ENCODE measurements at regions not wholly inside any gene's neighbourhood (a gene's known extent, or its start where the extent isn't known, plus 50 kb on each side); places are given as distances from the start of the nearest gene placed in this dataset.

DNA sequence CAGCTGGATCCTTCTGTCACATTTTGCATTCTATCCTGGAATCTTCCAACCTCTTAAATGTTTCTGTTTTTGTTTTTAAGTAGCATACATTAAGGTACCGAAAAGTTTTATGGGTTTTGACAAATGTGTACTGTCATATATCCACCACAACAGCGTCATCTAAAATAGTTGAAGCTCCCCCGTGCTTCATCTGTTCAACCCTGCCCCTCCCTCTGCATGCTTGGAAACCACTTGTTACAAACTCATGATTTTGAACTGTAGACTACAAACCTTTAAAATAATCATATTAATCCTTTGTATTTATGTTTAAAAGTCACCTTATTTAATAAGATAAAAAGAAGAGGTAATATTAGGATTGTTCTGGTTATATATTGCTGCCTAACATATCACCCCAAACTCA, 182.8 kb upstream of the SMIM30 start:
- DNase-seq (ENCODE audit: low spot score in 2 of 2): no peak
- H3K4me3 ChIP-seq: no peak overlapping the region
- H3K36me3 ChIP-seq: no peaks in the 10 kb centered on the region
- TF ChIP-seq POLR2A (IDR thresholded peaks at IDR 0.05): no peak
- TF ChIP-seq, protein P1, sequence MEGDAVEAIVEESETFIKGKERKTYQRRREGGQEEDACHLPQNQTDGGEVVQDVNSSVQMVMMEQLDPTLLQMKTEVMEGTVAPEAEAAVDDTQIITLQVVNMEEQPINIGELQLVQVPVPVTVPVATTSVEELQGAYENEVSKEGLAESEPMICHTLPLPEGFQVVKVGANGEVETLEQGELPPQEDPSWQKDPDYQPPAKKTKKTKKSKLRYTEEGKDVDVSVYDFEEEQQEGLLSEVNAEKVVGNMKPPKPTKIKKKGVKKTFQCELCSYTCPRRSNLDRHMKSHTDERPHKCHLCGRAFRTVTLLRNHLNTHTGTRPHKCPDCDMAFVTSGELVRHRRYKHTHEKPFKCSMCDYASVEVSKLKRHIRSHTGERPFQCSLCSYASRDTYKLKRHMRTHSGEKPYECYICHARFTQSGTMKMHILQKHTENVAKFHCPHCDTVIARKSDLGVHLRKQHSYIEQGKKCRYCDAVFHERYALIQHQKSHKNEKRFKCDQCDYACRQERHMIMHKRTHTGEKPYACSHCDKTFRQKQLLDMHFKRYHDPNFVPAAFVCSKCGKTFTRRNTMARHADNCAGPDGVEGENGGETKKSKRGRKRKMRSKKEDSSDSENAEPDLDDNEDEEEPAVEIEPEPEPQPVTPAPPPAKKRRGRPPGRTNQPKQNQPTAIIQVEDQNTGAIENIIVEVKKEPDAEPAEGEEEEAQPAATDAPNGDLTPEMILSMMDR (IDR thresholded peaks at IDR 0.05): no peak
- no peak for TF ChIP-seq EP300 (IDR thresholded peaks at IDR 0.05)
- H3K27ac ChIP-seq: no peak overlapping the region
- H3K9me3 ChIP-seq: no peaks in the 10 kb centered on the region
- 80 to 86% methylated on average over 3 of the region's 3 CpGs for WGBS, 2 donors
- no peaks in the 10 kb centered on the region for H3K4me1 ChIP-seq
- H3K27me3 ChIP-seq: no peaks in the 10 kb centered on the region

DNA sequence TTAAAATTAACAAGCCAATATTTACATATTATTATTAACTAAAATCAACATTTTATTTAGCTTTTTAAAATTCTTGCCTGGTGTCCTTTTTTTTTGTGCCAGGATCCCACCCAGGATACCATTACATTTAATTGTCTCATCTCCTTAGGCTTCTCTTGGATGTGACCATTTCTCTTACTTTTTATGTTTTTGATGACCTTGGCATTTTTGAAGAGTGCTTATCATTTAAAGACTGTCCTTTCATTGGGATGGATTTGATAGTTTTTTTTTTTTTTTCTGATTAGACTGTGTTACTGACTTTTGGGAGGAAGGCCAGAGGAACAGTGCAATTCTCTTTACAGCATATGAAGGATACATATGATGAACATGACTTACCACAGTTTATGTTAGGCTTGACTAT, 181.4 kb upstream of the SMIM30 start:
- H3K4me3 ChIP-seq: no peak overlapping the region
- H3K4me1 ChIP-seq: no peaks in the 10 kb centered on the region
- DNase-seq (ENCODE audit: low spot score in 2 of 2): no peak
- no peaks in the 10 kb centered on the region for H3K27me3 ChIP-seq
- H3K9me3 ChIP-seq: no peaks in the 10 kb centered on the region
- no peak overlapping the region for H3K27ac ChIP-seq
- no peaks in the 10 kb centered on the region for H3K36me3 ChIP-seq
- TF ChIP-seq, protein P1 (IDR thresholded peaks at IDR 0.05): no peak
- no peak for TF ChIP-seq EP300 (IDR thresholded peaks at IDR 0.05)
- no peak for TF ChIP-seq POLR2A (IDR thresholded peaks at IDR 0.05)

DNA sequence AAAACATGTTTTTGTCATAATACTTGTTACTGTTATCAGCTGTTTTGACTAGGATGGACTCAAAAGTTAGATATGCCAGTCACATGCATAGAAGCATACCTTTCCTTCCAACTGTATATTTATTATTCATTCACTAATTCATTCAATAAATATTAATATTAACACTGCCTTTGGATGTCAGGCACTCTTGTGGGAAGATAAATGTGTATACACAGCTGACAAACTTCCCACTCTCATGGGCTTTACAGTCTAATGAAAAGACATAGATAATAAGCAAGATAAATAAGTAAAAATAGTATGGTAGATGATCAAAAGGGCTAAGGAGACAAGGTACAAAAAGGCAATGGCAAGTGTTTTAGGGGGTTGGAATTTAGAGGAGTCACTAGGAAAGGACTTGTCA, 180.1 kb upstream of the SMIM30 start:
- Histone ChIP-seq H3K27me3 (no peaks in the 10 kb centered on the region), H3K4me3 (no peak overlapping the region), H3K9me3 (no peaks in the 10 kb centered on the region), H3K36me3 (no peaks in the 10 kb centered on the region), H3K27ac (no peak overlapping the region), H3K4me1 (no peaks in the 10 kb centered on the region)
- no peak for TF ChIP-seq EP300 (IDR thresholded peaks at IDR 0.05)
- TF ChIP-seq, protein P1 (IDR thresholded peaks at IDR 0.05): no peak
- no peak for TF ChIP-seq POLR2A (IDR thresholded peaks at IDR 0.05)
- DNase-seq (ENCODE audit: low spot score in 2 of 2): no peak

DNA sequence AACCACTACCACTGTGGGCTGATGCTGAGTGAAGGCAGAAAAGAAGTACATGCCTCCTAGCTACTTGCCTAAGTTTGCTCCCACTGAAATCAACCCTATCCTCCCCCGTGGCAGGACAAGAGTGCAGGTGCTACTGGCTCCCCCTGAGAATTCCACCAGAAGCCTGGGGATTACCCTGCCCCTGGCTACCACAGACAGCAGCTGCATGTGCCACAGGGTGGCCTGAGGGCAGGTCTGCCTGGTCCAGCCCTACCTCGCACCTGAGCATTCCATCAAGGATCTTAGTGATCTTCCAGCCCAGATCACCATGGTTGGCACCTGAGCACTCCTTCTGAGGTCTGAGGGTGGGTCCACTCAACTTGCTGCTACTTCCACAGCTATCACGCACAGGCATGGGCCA, 176.4 kb upstream of the SMIM30 start:
- TF ChIP-seq EP300 (IDR thresholded peaks at IDR 0.05) (no peak), POLR2A (IDR thresholded peaks at IDR 0.05) (no peak)
- TF ChIP-seq, protein P1 (IDR thresholded peaks at IDR 0.05): no peak
- H3K27ac ChIP-seq: no peak overlapping the region
- H3K36me3 ChIP-seq: no peaks in the 10 kb centered on the region
- H3K4me1 ChIP-seq: no peaks in the 10 kb centered on the region
- no peaks in the 10 kb centered on the region for H3K9me3 ChIP-seq
- WGBS, 2 donors: 89 to 97% methylated on average over 3 of the region's 3 CpGs
- no peak for DNase-seq (ENCODE audit: low spot score in 2 of 2)
- H3K27me3 ChIP-seq: no peaks in the 10 kb centered on the region
- H3K4me3 ChIP-seq: no peak overlapping the region

DNA sequence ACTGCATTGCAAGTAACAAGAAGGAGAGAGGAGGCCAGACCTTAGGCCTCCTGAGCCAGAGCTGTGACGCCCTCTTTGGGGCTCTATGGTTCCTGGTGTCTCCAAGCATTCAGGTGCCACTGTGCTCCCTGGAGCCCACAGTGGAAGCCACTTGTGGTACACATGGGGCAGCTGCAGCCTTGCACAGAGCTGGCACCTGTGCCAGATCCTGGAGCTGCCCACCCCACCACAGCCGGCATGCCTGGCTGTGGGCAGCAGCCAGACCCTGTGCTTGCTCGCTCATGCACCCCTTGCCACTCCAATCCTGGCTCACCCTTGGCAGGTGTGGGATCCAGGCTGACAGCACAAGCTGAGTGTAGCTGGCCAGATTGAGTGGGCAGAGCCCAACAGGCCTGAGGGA, 173.8 kb upstream of the SMIM30 start:
- 63 to 100% methylated on average over 1 to 2 of the region's 3 CpGs for WGBS, 2 donors
- Histone ChIP-seq H3K4me3 (no peak overlapping the region), H3K27ac (no peak overlapping the region), H3K9me3 (no peaks in the 10 kb centered on the region), H3K27me3 (no peaks in the 10 kb centered on the region), H3K36me3 (no peaks in the 10 kb centered on the region), H3K4me1 (no peaks in the 10 kb centered on the region)
- DNase-seq (ENCODE audit: low spot score in 2 of 2): no peak
- TF ChIP-seq EP300 (IDR thresholded peaks at IDR 0.05): no peak
- no peak for TF ChIP-seq POLR2A (IDR thresholded peaks at IDR 0.05)
- TF ChIP-seq, protein P1 (IDR thresholded peaks at IDR 0.05): no peak
